Neural progenitor cell (in vitro differentiated cells): ENCODE measurements at regions not wholly inside any gene's neighbourhood (a gene's known extent, or its start where the extent isn't known, plus 50 kb on each side); places are given as distances from the start of the nearest gene placed in this dataset.

Experiments used
- EZH2 ChIP-seq: fragments of 200-600 bp; sonication (generic); IDR thresholded peaks from 2 replicates; pipeline ENCODE4 v1.6.1; 2017; ENCODE audit warnings: antibody characterized with exemption, mild to moderate bottlenecking, moderate library complexity
- EZH2phosphoT487 ChIP-seq: fragments of 200-600 bp; sonication (generic); IDR thresholded peaks from 2 replicates; pipeline ENCODE4 v1.6.1; 2017; ENCODE audit warnings: antibody characterized with exemption
- TF ChIP-seq, protein P1 (sequence below): fragments of 200-600 bp; sonication (generic); IDR thresholded peaks from 2 replicates; pipeline ENCODE4 v1.5.1; 2017; ENCODE audit warnings: antibody characterized with exemption, mild to moderate bottlenecking

DNA sequence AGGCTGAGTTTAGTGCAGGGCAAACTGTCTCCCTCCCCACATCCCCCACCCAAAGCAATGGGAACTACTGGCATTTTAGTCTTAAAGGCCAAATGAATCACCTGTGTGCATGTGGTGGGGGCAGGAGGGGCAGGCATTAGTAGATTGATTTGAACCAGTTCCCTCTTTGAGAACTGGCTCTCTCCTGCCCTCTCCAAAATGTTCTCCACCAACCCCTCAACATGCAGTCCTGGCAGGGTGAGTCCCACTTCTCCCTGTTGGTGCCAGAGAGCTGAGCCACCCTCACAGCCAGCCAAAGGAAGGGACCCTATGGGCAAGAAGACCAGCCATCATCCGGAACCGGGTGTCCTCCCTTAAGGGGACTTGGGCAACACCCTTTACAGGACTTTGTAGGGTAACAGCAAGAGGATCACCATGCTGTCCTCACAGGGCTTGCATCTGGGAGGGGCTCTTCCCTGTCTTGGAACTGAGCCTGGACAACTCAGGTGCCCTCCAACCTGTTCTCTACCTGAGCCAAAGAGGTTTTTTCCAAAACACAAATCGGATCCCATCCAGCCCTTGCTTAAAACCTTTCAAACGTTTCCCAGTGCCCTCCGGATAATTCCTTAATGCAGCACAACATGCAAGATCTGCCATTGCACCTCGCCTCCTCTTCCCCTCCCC lies 80.6 kb downstream of the MRPL14 start:
- TF ChIP-seq EZH2phosphoT487, result no peak
- TF ChIP-seq, protein P1, sequence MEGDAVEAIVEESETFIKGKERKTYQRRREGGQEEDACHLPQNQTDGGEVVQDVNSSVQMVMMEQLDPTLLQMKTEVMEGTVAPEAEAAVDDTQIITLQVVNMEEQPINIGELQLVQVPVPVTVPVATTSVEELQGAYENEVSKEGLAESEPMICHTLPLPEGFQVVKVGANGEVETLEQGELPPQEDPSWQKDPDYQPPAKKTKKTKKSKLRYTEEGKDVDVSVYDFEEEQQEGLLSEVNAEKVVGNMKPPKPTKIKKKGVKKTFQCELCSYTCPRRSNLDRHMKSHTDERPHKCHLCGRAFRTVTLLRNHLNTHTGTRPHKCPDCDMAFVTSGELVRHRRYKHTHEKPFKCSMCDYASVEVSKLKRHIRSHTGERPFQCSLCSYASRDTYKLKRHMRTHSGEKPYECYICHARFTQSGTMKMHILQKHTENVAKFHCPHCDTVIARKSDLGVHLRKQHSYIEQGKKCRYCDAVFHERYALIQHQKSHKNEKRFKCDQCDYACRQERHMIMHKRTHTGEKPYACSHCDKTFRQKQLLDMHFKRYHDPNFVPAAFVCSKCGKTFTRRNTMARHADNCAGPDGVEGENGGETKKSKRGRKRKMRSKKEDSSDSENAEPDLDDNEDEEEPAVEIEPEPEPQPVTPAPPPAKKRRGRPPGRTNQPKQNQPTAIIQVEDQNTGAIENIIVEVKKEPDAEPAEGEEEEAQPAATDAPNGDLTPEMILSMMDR, result no peak
- no peak for TF ChIP-seq EZH2
